ENCODE measurements at regions not wholly inside any gene's neighbourhood (a gene's known extent, or its start where the extent isn't known, plus 50 kb on each side); places are given as distances from the start of the nearest gene placed in this dataset.
"Not testable (repeated sequence)": the region's sequence is repeated elsewhere in the genome, so short reads cannot be mapped to it uniquely, and the experiment has no call there.

- no peak for DNase-seq (ENCODE audit: low spot score)
Observed at GRCh38 chr13:73671011-73671410, 463.2 kb downstream of the KLF12 start.

GRCh38 chr13:73667756-73668155, 466.4 kb downstream of the KLF12 start:
- DNase-seq (ENCODE audit: low spot score): no peak

GRCh38 chr13:73665261-73665660, 468.9 kb downstream of the KLF12 start:
- no peak for DNase-seq (ENCODE audit: low spot score)

- no peak for DNase-seq (ENCODE audit: low spot score)
Observed at GRCh38 chr13:73664851-73665250, 469.4 kb downstream of the KLF12 start.

DNA sequence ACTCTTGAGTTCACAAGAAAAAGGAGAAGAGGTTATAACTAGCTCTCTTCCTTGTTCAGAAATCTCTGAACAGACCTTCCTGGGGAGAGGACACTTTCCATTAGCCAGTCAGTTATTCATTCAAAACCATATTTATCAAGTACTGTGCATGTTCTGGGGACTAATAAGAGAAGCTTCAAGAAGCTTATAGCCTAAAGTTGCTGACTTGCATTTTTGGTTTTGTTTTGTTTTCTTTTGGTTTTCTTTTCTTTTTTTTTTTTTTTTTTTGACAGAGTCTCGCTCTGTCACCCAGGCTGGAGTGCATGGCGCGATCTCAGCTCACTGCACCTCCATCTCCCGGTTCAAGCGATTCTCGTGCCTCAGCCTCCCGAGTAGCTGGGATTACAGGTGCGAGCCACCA, 471.4 kb downstream of the KLF12 start:
- no peak for DNase-seq (ENCODE audit: low spot score)

DNA sequence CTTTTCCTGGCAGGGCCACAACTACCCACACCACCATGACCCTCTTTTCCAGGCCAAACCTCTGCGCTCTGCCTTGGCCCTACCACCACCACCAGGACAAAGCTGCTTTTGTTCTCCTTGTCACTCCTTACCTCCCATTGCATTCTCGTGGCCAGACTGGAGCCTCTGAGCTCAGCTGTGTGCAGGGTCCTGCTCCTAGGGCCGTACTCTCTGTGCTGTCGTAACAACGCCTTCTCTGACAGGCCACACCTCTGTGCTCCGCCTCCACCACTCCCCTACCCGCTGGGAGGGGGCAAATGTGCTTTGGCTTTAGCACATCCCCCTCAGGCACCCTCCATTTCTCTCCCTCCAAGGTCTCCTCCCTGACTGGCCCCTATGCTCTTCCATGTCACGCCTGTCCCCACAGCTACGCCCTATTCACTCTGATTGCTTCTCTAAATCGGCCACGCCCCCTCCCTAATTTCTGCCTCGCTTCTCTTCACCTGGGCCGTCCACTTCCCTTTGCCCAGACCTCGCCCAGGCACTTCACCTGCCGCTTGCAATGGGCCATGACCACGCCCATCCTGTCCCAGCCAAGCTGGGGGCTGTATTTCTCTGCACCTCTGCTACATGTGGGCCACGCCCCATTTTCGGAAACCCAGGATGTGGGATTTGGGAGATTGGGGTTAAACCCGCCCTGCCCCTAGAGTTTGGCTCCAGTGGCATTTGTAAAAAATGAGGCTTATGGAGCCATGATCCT, 472.3 kb downstream of the KLF12 start:
- peak; percentile 11 for DNase-seq (ENCODE audit: low spot score)

DNA sequence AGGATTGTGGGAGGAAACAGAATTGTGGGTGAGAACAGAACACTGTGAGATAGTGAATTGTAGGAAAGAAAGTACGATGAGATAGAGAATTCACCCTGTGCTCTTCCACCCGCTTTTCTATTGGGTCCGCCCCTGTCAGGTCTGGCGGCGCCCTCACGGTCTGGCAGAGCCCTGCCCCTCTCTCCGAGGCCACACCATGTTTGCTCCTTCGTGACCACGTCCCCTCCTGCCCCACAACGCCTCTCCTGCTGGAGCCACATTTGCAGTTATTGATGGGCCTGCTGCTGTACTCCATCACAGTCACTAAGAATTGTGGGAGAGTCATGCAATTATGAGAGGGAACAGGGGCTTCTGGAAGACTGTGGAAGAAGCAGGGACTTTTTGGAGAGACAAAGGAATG, 473.1 kb downstream of the KLF12 start:
- no peak for DNase-seq (ENCODE audit: low spot score)

DNA sequence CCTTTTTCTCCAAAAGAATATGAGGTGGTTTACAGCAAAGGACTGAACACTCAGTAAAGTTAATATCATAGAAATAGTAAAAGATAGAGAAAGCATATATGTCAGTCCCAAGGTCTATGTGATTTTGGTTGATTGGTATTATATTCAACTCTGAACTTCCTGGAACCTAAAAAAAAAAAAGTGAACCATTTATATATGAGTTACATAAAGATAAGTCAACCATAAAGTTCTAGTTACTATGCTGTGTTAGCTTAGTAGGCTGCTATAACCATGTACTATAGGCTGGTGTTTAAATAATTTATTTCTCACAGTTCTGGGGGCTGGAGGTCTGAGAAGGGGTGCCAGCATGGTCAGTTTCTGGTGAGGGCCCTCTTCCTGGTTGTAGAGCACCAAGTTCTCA, 475.6 kb downstream of the KLF12 start:
- no peak for DNase-seq (ENCODE audit: low spot score)

DNA sequence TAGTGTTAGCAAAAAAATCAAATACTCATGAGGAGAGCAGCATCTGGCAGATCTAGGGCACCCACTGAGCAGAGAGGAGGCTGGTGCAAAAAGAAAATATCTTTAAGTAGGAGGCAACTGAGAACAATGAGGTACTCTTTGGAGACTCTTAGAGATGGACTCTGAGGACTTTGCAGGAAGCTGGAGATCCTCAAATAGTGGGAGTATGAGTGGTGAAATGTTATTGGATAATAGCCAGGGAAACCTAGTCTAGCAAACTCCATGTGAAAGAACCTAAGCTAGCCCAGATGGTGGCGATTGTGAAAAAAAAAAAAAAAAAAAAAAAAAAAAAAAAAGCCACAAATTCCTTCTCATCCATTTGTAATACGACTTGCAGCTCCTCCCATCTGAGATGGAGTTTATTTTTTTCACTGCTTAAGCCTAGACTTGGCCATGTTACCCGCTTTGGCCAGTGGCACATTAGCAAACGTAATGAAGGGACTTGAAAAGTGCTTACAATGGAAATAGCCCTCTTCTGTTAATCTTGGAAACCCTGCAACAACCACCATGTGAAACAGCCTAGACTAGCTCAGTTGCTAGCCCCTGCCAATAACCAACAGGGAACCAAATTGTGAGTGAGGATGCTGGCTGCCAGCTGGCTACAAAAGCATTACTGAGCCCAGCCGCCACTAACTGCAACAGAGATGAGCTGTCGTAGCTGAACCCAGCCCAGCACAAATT, 476.2 kb downstream of the KLF12 start:
- no peak for DNase-seq (ENCODE audit: low spot score)

DNA sequence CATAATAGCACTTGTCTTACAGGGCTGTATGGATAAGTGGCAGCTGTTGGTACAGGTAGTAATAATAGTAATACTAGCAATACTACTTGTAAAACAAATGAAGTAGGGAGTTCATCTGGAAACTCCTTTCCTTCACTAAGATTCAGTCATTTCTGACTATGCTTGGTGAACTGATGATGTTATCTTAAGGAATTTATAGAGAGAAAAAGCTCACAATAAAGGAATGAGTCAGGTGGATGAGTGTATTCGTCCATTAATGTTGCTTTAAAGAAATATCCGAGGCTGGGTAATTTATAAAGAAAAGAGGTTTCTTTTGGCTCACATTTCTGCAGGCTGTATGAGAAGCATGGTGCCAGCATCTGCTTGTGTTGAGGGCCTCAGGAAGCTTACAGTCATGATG, 477.3 kb downstream of the KLF12 start:
- no peak for DNase-seq (ENCODE audit: low spot score)

GRCh38 chr13:73653688-73654087, 480.5 kb downstream of the KLF12 start:
- DNase-seq (ENCODE audit: low spot score): no peak

- no peak for DNase-seq (ENCODE audit: low spot score)
Observed at GRCh38 chr13:73647417-73647816, 486.8 kb downstream of the KLF12 start.

DNA sequence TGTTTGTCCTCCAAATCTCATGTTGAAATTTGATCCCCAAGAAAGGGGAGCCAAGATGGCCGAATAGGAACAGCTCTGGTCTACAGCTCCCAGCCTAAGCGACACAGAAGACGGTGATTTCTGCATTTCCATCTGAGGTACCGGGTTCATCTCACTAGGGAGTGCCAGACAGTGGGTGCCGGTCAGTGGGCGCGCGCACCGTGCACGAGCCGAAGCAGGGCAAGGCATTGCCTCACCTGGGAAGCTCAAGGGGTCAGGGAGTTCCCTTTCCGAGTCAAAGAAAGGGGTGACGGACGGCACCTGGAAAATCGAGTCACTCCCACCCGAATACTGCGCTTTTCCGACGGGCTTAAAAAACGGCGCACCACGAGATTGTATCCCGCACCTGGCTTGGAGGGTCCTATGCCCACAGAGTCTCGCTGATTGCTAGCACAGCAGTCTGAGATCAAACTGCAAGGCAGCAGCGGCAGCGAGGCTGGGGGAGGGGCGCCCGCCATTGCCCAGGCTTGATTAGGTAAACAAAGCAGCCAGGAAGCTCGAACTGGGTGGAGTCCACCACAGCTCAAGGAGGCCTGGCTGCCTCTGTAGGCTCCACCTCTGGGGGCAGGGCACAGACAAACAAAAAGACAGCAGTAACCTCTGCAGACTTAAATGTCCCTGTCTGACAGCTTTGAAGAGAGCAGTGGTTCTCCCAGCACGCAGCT, 493.6 kb downstream of the KLF12 start:
- not testable (repeated sequence) for DNase-seq (ENCODE audit: low spot score)

GRCh38 chr13:73635166-73635787, 498.9 kb downstream of the KLF12 start:
- DNase-seq (ENCODE audit: low spot score): no peak

DNA sequence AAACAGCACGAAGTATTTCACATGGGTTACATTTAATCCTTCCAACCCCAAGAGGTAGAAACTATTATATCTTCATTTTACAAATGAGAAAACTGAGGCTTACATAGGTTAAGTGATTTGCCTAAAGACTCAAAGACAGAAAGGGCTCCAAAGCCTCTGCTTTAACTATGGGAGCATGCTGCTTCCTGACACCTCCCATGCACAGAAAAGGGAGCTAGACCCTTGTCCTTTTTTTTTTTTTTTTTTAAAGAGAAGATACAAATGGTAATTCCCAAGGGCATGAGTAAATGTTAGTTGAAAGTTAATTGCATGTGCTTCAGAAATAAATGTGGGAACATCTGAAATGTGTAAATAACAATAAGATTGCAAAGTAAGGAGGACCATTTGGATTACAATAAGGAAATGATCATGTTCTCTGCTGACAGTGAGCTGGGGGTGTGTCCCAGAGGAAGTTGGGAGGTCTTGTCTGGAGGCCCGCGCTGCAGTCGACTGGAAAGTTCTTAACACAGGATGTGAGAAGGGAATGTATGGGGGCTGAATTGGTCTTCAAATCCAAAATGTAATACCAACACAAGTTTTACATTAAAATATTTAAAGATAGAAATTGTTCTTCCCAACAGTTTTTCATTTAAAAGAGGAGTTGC, 500.3 kb downstream of the KLF12 start:
- no peak for DNase-seq (ENCODE audit: low spot score)

- no peak for DNase-seq (ENCODE audit: low spot score)
Observed at GRCh38 chr13:73631411-73631810, 502.8 kb downstream of the KLF12 start.

- DNase-seq (ENCODE audit: low spot score): no peak
Observed at GRCh38 chr13:73625562-73626339, 508.5 kb downstream of the KLF12 start.

DNA sequence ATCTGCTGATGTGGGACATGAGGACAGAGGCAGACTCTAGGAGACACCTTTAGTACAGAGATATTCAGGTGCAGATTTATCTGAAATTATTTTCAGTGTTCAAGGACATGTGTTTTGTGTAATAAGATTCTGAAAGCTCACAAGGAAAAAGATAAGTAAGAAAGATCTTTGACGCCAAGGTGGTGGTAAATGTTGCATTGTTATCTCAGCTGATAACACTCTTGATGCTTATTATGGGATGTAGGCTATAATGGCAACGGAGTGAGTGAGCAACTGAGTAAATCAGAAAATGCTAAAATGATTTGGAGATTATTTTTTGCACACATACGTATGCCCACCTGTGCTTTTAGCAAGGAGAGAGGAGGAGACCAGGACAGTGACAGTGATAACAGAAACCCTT, 510.9 kb downstream of the KLF12 start:
- DNase-seq (ENCODE audit: low spot score): no peak

- DNase-seq (ENCODE audit: low spot score): no peak
Observed at GRCh38 chr13:73622381-73622780, 511.8 kb downstream of the KLF12 start.

DNA sequence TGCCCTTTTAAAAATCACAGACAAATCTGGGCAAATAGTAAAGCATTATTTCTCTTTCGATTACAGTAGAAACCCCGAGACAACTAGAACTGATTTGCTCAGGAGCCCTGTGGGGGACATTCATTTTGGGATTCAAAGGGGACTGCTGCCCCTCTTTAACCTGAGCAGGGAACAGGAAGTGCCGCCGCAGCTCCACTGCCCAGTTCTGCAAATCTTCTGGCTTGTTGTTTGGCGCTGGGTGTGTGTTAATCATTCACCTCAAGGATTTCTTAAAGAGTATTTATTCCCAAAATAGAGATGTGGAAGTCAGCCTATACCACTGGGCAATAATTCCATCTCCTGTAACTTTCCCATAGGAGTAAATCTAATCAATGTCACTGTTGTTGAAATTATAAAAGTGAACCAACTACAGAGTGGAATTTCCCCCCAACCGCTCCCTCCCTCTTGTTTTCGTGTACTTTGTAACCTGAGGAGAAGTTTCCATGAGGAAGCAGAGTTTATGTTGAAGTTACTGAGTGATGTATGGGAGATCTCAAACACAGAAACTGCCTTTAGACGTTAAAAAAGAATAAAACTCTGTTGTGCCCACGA, 515.8 kb downstream of the KLF12 start:
- DNase-seq (ENCODE audit: low spot score): no peak

GRCh38 chr13:73616861-73617260, 517.3 kb downstream of the KLF12 start:
- no peak for DNase-seq (ENCODE audit: low spot score)

Data from SW480 (cell line).